ENCODE measurements at regions not wholly inside any gene's neighbourhood (a gene's known extent, or its start where the extent isn't known, plus 50 kb on each side); places are given as distances from the start of the nearest gene placed in this dataset.

DNA sequence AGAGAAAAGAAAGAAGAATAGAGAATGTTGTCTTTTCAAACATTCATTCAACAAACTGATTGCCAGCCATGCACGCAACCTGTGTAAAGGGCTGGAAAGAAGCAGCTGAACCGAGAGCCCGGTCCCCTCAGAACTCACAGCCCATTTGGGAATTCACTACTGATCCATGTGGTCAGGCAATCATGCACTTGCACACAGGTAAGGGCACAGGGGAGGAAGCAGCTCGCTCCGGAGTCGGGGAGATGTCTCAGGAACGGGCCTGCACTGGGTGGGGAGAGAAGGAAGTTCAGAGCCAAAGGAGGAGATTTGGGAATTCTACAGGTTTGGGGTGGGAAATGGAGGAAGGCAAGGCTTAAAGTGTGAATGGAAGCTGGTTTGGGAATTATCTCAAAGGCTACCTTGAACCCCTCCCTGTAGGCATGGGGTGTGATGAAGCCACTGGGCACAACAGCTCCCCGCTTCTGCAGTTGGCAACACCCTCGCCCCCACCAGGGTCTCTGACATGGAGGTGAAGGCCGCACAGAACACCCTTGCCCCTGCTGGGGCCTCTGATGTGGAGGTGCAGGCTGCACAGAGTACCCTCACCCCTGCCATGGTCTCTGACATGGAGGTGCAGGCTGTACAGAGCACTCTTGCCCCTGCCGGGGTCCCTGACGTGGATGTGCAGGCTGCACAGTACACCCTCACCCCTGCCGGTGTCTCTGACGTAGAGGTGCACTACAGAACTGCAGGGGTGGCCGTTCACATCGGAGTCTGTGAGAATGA is 194.4 kb upstream of the RNF32 start:
- DNase-seq: no peak

DNA sequence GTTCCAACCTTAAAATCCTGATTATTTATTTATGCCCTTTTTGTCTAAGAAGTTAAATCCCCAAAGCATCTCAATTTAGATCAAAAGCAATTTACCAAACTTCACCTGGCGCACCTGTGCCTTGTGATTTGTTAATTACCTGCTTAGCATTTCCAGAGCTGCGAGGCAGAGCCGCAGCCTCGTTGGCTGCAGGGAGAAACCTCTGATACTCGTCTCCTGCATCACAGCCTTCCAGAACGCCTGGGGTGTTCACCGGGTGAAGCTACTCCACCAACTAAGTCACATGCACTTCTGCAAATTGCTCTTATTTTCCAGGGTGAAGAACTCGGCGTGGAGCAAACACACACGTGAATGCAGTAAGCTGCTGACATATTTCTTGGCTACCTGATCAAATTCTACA is 198.1 kb upstream of the RNF32 start:
- no peak for DNase-seq

DNA sequence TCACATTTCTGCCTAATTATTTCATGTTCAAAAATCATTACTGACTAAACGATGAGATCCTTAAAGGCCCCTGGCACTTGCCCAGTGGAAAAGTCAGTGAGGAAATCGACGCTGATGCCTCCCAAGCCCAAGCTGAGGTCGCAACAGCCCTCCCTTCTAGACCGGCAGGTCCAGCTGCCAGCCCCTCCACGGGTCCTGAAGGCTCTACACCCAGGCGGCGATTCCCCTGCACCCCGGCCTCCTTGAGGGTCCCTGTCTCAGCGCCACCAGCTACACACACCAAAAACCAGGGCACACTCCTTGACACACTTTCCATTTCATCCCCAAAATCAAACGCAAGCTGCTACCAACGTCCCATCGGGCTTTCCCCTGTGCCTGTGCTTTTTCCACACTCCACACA is 200.1 kb upstream of the RNF32 start:
- DNase-seq: no peak

DNA sequence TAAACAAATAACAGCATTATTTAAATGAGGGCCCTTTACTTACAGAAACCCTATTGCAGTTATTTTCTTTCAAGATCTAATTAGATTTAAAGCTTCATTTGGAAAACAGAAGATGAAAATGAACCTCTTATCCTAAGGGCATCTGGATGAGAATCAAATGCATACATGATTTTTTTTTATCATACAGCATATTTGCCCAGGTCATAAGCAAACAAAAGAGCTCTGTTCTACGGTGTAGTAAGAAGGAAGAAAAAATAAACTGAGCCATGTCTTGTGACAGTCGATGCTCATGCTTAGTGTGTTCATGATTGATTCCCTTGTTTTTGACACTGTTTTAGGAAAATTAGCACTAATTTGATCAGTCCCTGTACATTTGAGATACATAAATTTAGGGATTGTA is 202.6 kb upstream of the RNF32 start:
- DNase-seq: no peak

DNA sequence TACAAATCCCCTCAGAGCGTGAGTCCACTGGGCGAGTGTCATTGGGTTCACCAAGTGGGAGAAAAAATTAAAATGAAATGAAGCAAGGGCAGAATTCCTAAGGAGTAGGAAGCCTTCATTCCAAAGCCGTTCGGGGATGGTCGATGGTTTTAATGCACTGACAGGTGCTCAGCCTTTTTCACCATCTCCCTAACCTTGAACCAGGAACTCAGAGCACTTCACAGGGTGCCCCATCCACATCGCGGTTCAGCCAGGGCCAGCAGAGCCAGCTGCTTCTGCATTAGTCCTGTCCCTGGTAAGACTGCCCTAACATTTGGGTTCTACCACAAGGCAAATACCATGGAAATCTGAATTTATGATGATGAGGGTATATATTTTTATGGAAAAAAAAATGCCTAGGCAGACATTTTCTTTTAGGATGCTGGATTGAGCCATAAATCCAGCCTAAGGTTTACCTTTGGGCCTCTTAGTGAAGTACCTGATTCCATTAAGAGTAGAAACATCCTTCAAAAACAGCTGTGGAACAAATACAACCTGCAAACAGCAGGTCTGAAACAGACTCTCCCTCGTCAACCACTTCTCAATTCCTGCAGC is 203.5 kb upstream of the RNF32 start:
- no peak for DNase-seq

DNA sequence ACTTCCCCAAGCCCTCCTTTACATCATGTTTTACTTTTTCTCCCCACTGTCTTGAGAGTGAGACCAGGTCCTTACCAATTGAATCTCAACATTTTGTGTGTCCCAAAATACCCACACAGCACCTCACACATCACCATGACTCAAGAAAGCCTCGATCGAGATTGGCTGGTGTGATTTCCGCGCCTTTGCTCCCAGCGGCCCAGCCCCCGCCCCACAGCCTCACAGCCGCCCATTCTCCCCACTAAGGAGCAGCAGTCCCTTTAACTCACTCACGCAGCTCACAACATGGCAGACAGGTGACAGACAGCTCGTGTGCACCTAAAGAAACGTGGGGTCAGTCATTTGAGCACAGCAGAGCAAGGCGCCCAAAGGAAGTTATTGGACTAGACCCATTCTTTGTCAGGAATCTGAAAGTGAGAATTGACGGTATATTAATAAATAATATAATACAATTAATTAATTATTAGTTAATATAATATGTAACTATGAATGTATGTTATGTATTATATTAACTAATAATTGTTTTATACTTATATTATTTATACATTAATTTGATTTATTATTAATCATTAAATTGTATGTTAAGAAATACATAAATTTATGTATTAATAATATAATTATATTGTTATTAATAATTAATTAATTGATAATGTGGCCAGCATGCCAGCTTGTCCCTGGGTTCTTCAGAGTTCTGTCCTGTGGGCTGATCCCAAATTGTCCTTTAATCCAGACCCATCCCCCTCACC is 204.9 kb upstream of the RNF32 start:
- DNase-seq: no peak

DNA sequence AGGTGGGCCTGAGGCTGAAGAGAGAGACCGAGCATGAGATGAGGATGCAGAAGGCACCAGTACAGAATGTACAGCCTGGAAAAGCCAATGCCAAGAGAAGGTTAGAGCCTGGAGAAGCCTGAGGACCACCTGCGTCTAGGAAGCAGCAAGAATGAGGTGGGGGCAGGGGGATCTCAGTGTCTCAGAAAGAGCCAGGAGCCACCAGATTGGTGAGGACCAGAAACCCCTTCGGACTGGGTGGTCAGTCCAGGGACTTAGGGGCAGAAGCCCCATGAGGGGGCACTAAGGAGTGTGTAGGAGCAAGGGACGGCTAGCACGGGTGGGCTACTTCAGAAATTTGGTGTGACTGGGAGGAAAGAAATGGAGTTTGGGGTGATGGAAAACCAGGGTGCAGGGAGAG is 205.9 kb upstream of the RNF32 start:
- no peak for DNase-seq

DNA sequence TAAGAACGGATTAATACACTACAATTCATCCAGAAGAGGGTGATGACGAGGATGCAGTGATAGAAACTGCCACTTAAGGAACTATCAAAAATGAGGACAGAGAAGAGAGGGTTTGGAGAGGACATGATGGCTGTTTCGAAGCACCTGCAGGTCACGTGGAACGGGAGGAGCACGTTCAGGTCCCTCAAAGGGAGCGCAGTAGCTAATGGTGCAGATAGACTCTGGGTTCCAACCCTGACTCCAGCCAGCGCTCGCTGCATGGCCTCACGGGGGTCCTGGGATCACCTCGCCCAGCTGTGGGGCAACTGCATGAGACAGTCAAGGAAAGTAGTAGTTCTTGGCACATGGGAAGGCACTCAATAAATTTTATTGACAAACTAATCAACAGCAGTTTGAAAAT is 208.6 kb upstream of the RNF32 start:
- DNase-seq: no peak

DNA sequence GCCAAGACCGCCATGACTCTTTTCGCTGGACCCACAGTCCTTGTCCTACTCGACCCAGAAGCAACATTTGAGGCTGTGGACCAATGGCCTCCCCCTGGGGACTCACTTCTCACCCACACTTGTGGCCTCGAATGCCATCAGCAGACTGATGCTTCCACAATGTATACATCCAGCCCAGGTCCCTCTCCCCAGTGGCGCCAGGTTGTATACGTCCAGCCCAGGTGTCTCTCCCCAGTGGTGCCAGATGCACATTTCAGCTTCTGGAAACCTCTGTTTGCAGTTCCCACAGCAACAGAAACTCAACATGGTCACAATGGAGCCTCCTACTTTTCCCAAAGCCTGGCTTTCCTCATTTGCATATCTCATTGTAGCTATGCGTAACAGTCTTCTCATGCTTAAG is 210.5 kb upstream of the RNF32 start:
- DNase-seq: no peak

DNA sequence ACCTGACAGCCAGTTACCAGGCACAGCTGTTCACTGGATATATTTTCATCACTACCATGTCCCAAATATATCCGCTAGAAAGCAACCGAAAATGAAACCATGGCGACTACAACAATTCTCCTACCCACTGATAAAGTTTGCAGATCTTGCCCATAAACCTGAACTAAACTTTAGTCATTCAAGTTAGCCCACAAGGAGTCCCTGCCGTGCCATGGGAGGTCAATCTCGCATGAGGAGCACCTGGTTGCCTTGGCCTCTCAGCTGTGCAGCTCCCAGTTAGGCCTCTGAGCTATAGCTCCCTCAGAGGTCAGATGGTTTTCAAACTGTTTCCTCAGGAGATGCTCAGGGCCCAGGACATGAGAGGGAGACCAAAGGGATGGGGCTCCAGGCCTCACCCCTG is 211.1 kb upstream of the RNF32 start:
- no peak for DNase-seq

DNA sequence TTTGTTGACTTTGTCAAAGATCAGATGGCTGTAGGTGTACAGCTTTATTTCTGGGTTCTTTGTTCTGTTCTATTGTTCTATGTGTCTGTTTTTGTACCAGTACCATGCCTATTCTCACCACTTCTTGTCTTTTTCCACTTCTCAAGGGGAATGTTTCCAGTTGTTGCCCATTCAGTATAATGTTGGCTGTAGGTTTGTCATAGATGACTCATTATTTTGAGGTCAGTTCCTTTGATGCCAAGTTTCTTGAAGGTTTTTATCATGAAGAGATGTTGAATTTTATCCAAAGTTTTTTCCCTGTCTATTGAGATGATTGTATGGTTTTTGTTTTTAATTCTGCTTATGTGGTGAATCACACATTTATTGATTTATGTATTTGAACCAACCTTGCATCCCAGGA is 216.7 kb upstream of the RNF32 start:
- DNase-seq: no peak

DNA sequence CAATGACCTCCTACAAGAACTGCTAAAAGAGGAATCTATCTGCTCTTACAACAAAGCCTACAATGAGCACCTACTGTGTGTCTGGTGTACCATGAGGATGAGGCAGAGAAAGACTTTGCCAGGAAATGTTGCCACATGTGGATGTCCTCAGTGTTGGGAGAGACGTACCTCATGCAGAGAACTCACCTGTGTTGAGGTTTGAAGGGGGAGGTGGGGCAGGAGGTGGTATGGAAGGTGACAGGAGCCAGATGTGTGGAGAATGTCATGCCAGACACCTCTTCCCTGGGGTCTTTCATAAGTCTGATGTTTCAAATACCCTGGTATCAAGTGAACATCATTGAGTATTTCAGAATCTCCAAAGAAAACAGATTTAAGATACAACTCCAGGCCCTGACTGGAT is 220.1 kb upstream of the RNF32 start:
- DNase-seq: no peak

DNA sequence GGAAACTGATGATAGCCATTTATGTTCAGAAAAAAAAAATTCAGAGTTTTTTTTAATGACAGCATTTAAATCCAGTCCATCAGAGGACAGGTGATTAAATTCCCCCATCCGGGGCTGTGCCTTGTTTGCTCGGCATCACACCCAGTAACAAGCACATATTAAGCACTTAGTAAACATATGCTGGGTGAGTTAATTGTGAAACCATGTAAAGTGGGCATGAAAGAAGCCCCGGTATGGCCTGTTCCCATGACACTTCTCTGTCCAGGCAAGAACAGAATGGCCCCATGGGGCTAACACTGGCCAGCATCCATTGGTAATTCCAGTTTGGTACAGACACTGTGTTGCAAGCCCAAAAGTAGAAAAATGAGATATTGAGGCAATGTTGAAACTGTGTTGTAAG is 220.8 kb upstream of the RNF32 start:
- no peak for DNase-seq

DNA sequence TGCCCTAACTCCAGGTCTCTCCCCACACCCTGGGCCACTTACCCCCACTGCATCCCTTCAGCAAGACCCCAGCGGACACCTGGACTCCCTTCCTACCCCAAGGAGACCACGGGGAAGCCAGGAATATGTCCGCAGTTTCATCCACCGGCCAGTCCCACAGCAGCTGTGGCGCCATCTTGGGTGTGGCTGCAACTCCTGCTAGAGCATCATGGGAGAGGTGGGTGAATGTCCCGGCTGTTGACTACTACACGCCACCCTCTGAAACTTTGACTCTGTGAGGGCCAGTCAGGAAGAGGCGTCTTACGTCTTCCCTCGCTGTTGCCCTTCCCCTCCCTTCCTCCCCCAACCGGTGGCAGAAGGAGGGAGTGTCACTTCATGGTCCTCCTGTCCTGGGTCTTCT is 238.3 kb upstream of the RNF32 start:
- no peak for DNase-seq

DNA sequence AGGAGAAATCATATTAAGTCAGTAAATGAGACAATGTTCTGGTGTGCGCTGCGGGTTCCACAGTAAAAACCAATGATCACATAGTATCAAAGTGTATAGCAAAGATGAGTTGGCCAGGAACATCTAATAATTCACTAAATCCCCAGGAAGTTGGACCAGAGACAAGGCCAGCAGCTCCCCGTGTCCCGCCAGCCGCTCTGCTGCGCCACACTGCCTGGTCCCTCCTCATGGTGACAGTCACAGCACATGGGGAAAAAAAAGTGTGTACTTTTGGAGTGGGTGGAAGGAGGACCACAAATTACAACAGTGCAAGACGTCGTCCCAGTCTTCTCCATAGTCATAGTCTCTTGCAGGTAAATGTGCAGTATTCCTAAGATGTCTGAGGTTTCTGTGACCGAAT is 239.0 kb upstream of the RNF32 start:
- DNase-seq: no peak

DNA sequence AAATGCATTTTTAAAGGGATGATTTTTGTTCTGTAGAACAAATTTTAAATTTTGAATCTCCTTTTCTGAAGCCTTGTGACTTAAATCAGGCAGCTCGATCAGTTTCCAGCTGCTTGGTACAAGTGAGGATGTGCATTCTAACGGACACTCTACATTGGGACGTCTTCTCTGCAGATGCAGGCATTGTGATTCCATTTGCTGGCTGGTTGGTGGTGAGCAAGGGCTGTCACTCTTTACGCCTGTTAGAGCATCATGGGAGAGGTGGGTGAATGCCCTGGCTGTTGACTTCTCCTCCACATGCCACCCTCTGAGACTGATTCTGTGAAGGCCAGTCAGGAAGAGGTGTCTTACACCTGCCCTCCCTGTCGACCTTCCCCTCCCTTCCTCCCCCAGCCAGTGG is 240.5 kb upstream of the RNF32 start:
- DNase-seq: no peak

DNA sequence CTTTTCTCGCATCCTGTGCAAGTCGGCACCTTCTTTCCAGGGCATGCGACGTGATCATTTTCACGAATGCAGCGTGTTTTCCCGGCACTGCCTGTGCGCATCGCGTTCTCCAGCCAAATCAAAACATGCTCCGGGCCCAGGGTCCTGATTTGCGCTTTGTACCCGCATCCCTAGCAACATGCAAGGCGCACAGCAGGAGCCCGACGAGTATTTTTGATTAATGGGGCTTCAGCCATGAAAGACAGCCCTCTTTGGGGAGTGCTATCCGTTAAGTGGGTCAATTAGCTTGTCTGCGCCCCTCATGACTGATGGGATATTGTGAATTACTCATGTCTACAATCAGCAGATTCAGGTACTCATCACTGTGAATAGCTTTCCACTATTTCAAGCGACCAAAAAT is 243.3 kb upstream of the RNF32 start:
- no peak for DNase-seq

DNA sequence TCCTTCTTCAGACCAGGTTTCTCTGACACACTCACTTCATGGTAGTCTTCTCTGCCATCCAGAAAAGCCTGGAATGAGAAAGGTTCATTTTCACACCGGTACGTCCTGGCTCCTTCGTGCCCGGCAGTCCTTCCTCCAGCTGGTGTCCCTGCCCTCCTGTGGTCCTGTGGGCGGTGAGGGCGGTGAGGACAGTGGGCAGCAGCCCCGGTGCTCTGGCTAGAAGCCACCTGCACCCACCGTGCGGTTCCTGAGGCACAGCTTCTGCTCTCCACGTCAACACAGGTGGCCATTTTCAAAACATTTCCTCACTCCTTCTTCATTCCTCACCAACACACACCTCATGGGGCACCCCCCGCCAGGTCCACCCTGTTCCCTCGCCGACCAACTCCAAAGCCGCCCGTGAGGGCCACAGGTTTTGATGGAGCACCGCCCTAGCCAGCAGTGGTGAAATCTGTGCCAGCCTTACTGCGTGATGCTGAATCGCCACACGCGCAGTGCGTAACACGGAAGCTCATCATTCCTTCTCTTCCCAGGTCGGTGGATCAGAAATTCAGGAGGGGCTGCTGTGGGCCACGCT is 251.4 kb upstream of the RNF32 start:
- no peak for DNase-seq

DNA sequence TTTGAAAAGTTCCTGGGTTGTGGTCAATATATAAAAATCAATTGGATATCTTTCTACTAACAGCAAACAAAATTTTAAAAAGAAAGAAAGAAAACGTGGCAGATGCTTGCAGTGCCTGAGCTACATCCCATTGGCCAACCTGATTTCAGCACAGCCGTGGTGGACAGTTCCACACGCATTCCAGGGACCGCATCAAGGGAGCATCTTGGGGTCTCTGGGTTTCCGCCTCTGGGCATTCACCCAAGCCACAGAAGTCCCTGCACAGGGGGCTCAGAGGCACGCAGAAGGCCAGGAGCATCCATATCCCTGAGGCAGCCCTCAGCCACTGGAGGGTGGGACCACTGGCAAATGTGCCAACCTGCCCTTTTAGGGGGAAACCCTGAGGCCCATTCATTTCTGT is 254.5 kb upstream of the RNF32 start:
- DNase-seq: no peak

DNA sequence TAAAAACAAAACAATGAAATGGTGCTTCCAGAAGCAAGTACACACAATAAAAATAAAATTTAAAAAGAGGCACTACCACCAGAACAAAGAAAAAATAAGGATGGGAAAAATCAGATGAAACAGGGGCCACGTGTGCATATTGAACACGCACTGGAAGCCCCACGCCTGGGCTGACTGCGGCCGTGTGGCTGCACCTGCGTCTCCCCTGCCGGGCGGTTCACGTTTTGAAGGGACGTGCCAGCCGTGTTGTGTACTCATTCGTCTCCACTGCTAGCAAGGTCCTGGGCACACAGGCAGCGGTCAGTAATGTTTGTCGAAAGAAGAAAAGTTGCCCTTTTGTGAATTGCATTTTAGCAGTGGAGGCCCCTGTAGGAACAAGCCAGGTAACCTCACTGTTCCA is 255.9 kb upstream of the RNF32 start:
- DNase-seq: no peak

DNA sequence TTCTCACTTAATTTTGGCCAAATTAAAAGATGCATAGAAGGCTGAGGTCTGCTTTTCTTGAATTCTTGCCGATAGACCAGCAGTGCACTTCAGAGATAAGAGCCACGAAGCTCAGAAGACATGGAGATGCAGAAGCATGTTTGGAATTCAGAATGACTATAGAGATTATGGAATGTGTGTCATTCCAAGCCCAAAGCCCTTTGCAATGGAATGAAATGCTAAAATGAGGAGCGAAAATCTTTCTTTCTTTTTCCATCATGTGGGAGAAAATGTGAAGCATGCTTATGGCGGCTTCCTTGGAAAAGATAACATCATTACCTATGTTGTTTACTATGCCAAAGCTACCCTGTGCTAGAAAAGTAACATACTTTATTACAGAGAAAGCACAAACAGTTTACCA is 257.0 kb upstream of the RNF32 start:
- no peak for DNase-seq

DNA sequence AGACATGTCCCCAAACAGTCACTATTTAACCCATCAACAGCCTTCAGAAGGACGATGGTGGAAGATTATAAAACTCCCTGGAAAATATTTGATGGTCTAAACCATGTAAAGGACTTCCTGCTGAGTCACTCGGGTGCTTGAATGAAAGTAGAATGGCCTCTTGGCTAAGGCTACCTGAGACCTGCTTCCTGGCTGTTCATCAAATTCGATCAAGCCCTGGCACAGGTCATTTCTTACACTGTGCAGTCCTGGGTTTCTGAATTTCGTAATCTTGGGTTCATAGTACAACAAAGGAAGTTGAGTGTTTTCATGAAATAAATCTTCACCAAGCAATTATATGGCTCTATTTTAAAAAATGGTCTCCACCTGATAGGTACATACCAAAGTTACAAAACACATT is 260.3 kb upstream of the RNF32 start:
- DNase-seq: no peak

DNA sequence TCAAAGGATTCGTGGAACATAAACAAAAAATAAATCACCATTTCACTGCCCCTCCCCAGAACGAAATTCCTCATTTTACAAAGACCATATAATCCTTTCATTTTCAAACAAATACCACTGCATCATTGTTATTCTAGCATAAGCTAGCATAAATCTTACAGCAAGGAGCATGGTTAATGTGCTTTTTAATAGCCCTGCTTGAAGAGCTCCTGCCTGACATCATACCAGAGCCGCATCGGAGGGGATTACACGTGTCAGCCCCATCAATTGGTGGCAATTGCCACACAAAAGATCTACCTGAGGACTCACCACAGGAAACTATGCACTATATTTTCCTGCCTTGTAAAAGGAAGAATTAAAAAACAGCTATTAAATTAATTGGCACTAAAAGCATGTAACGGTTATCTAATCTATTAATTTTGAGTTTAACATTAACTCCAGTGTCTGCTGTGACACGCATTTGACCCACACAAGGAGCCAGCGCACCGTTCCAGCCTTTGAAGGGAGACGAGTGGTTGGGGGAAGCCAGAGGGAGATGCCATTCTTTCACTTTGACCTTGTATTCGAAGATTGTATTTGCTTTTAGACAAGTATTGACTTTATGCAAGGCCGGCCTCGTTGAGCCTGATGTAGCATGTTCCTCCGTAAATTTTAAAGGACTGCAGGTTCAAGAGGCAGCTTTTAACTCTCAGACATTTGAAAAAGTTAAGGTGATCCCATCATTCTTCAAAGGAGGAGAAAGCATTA is 261.1 kb upstream of the RNF32 start:
- DNase-seq: no peak

Data from T1000 (cell line).